Neuronal stem cell (in vitro differentiated cells): ENCODE measurements at regions not wholly inside any gene's neighbourhood (a gene's known extent, or its start where the extent isn't known, plus 50 kb on each side); places are given as distances from the start of the nearest gene placed in this dataset.

ENCODE experiments used
- DNase-seq: peaks from one replicate; pipeline ENCODE4 v3.0.0-alpha.2; 2013; ENCODE audit warnings: low spot score
- H2AFZ ChIP-seq: one replicate; pipeline ENCODE4 v1.6.1; 2013; ENCODE audit warnings: mild to moderate bottlenecking, low read length, inconsistent platforms
- H2AK5ac ChIP-seq: 2 replicates; pipeline ENCODE4 v1.6.1; 2013; ENCODE audit warnings: low read depth, mild to moderate bottlenecking, inconsistent platforms, low read length, moderate library complexity, mixed read lengths
- H2BK120ac ChIP-seq: 2 replicates; pipeline ENCODE4 v1.6.1; 2013; ENCODE audit warnings: low read depth, mild to moderate bottlenecking, inconsistent platforms, low read length, moderate library complexity, mixed read lengths
- H2BK12ac ChIP-seq: one replicate; pipeline ENCODE4 v1.6.1; 2013; ENCODE audit warnings: low read length, inconsistent platforms
- H2BK15ac ChIP-seq: 2 replicates; pipeline ENCODE4 v1.6.1; 2013; ENCODE audit warnings: mild to moderate bottlenecking, low read length, inconsistent platforms, mixed read lengths
- H2BK5ac ChIP-seq: one replicate; pipeline ENCODE4 v1.6.1; 2013; ENCODE audit warnings: inconsistent platforms, mild to moderate bottlenecking, low read length, moderate library complexity
- H3K14ac ChIP-seq: one replicate; pipeline ENCODE4 v1.6.1; 2013; ENCODE audit warnings: low read length, inconsistent platforms
- H3K18ac ChIP-seq: 2 replicates; pipeline ENCODE4 v1.6.1; 2013; ENCODE audit warnings: low read length, inconsistent platforms
- H3K23ac ChIP-seq: 2 replicates; pipeline ENCODE4 v1.6.1; 2013; ENCODE audit warnings: low read depth, mild to moderate bottlenecking, mixed read lengths, low read length, inconsistent platforms; ENCODE audit not compliant: poor library complexity
- H3K27ac ChIP-seq: replicated peaks from 3 replicates; pipeline ENCODE4 v1.5.1; 2013; ENCODE audit warnings: low read length, inconsistent platforms
- H3K27me3 ChIP-seq, 3 experiments: 2 replicates each; pipeline ENCODE4 v1.6.1; 2013; ENCODE audit warnings: low read length in 3 of 3, mild to moderate bottlenecking in 2 of 3, inconsistent platforms in 1 of 3, low read depth in 1 of 3, mixed read lengths in 1 of 3, moderate library complexity in 1 of 3; ENCODE audit not compliant: control insufficient read depth in 3 of 3, insufficient read depth in 3 of 3
- H3K36me3 ChIP-seq, 2 donors: replicated peaks in 1 of 2; 2 replicates each; pipeline ENCODE4 v1.6.1; 2013; ENCODE audit warnings: low read length in 2 of 2; ENCODE audit not compliant: control insufficient read depth in 2 of 2, insufficient read depth in 2 of 2
- H3K4ac ChIP-seq: 2 replicates; pipeline ENCODE4 v1.6.1; 2013; ENCODE audit warnings: inconsistent platforms, mild to moderate bottlenecking, low read length, moderate library complexity
- H3K4me1 ChIP-seq, 2 donors: 1 replicate in 1 of 2; 2 replicates in 1 of 2; pipeline ENCODE4 v1.6.1; 2013; ENCODE audit warnings: low read length in 2 of 2, low read depth in 1 of 2; ENCODE audit not compliant: control insufficient read depth in 2 of 2, insufficient read depth in 1 of 2
- H3K4me2 ChIP-seq: one replicate; pipeline ENCODE4 v1.6.1; 2013; ENCODE audit warnings: mild to moderate bottlenecking, low read length, inconsistent platforms; ENCODE audit not compliant: insufficient read depth, poor library complexity, severe bottlenecking
- H3K4me3 ChIP-seq, 2 donors: 2 replicates each; pipeline ENCODE4 v1.5.1; 2013; ENCODE audit warnings: low read length in 2 of 2, mild to moderate bottlenecking in 2 of 2, inconsistent platforms in 1 of 2, moderate library complexity in 1 of 2
- H3K79me1 ChIP-seq: one replicate; pipeline ENCODE4 v1.6.1; 2013; ENCODE audit warnings: low read depth, mild to moderate bottlenecking, inconsistent platforms, low read length, moderate library complexity
- H3K9ac ChIP-seq: one replicate; pipeline ENCODE4 v1.6.1; 2013; ENCODE audit warnings: mild to moderate bottlenecking, low read depth, low read length, inconsistent platforms; ENCODE audit not compliant: poor library complexity
- H3K9me3 ChIP-seq, 2 donors: replicated peaks in 1 of 2; 2 replicates each; pipeline versions ENCODE3 to v1.6.1; 2013; ENCODE audit warnings: low read length in 2 of 2, mild to moderate bottlenecking in 2 of 2, inconsistent platforms in 1 of 2, low read depth in 1 of 2, mixed read lengths in 1 of 2, moderate library complexity in 1 of 2; ENCODE audit not compliant: control insufficient read depth in 2 of 2, insufficient read depth in 1 of 2
- H4K8ac ChIP-seq: one replicate; pipeline ENCODE4 v1.6.1; 2013; ENCODE audit warnings: low read depth, mild to moderate bottlenecking, inconsistent platforms, low read length, moderate library complexity
- H4K91ac ChIP-seq: one replicate; pipeline ENCODE4 v1.6.1; 2013; ENCODE audit warnings: low read length, low read depth, mild to moderate bottlenecking, inconsistent platforms; ENCODE audit not compliant: poor library complexity
- WGBS, 2 donors: extraction: QIAGEN DNeasy Blood & Tissue Kit; methylation state at CpG; one replicate each; pipeline ENCODE4 v1.1.7; 2013; ENCODE audit warnings: missing lambda C conversion rate in 2 of 2, mixed read lengths in 1 of 2; ENCODE audit not compliant: insufficient read length in 2 of 2, insufficient replicate concordance in 1 of 2; ENCODE audit errors: extremely low coverage in 2 of 2; 5-methylcytosine and 5-hydroxymethylcytosine counted together

- Histone ChIP-seq H2BK120ac (no peak overlapping the region), H3K9me3 (peaks cover 0 to 1% of the 10 kb centered on the region in 2 donors), H3K27me3 (no peaks in the 10 kb centered on the region), H2AK5ac (peak overlapping the region; percentile 39), H3K4me3 (no peak overlapping the region), H2BK5ac (no peak overlapping the region), H2BK12ac (no peak overlapping the region), H4K8ac (no peak overlapping the region), H2AFZ (no peak overlapping the region), H2BK15ac (no peak overlapping the region), H3K23ac (no peak overlapping the region), H4K91ac (no peak overlapping the region), H3K9ac (no peak overlapping the region), H3K4me2 (no peak overlapping the region), H3K27ac (no peak overlapping the region), H3K4me1 (no peaks in the 10 kb centered on the region), H3K4ac (no peak overlapping the region), H3K36me3 (no peaks in the 10 kb centered on the region), H3K79me1 (no peaks in the 10 kb centered on the region), H3K18ac (no peak overlapping the region), H3K14ac (no peak overlapping the region)
- WGBS, 2 donors, result no CpG with 5 or more reads among the region's 10 CpGs
- DNase-seq, result no peak
Measured at GRCh38 chr2:2940061-2940460, 437.6 kb downstream of the EIPR1 start.

- H4K8ac ChIP-seq, result no peak overlapping the region
- no CpG with 5 or more reads among the region's 13 CpGs for WGBS, 2 donors
Measured at GRCh38 chr2:2939078-2939795, 438.4 kb downstream of the EIPR1 start.

GRCh38 chr2:2938481-2938880 lies 439.1 kb downstream of the EIPR1 start:
- no peak overlapping the region for H3K4ac ChIP-seq
- no peak overlapping the region for H3K27ac ChIP-seq
- H4K8ac ChIP-seq, result no peak overlapping the region
- H2BK15ac ChIP-seq, result no peak overlapping the region
- peak overlapping the region; percentile 18 for H2AK5ac ChIP-seq
- no peak overlapping the region for H2AFZ ChIP-seq
- peak overlapping the region; percentile 51 for H3K18ac ChIP-seq
- no peak overlapping the region for H2BK120ac ChIP-seq
- H2BK5ac ChIP-seq, result no peak overlapping the region
- no peak overlapping the region for H3K4me3 ChIP-seq
- H4K91ac ChIP-seq, result no peak overlapping the region
- WGBS, 2 donors, result no CpG with 5 or more reads among the region's 14 CpGs
- peaks cover 0 to 1% of the 10 kb centered on the region in 2 donors for H3K9me3 ChIP-seq
- peaks cover 0 to 2% (median 0%) of the 10 kb centered on the region in 3 experiments for H3K27me3 ChIP-seq
- no peaks in the 10 kb centered on the region for H3K79me1 ChIP-seq
- no peaks in the 10 kb centered on the region for H3K36me3 ChIP-seq
- no peak overlapping the region for H3K4me2 ChIP-seq
- no peak overlapping the region for H3K14ac ChIP-seq
- H2BK12ac ChIP-seq, result no peak overlapping the region
- peaks cover under 1 to 12% of the 10 kb centered on the region in 2 donors for H3K4me1 ChIP-seq
- no peak overlapping the region for H3K23ac ChIP-seq
- no peak for DNase-seq
- no peak overlapping the region for H3K9ac ChIP-seq

More at GRCh38 chr2:2939078-2939795, 438.4 kb downstream of the EIPR1 start:
- Histone ChIP-seq H3K27ac (no peak overlapping the region), H2AFZ (no peak overlapping the region), H3K4me1 (peaks cover 0 to 4% of the 10 kb centered on the region in 2 donors), H2BK120ac (no peak overlapping the region), H3K79me1 (no peaks in the 10 kb centered on the region), H3K4me2 (no peak overlapping the region), H3K4me3 (no peak overlapping the region), H2BK15ac (no peak overlapping the region), H3K27me3 (no peaks in the 10 kb centered on the region), H3K36me3 (no peaks in the 10 kb centered on the region), H2BK12ac (no peak overlapping the region), H3K9me3 (peaks cover 0 to 1% of the 10 kb centered on the region in 2 donors), H3K14ac (no peak overlapping the region), H3K23ac (no peak overlapping the region), H3K9ac (no peak overlapping the region), H2BK5ac (no peak overlapping the region), H3K4ac (no peak overlapping the region), H4K91ac (no peak overlapping the region), H3K18ac (no peak overlapping the region), H2AK5ac (peak overlapping the region; percentile 22)
- no peak for DNase-seq

GRCh38 chr2:2935445-2936149 lies 442.0 kb downstream of the EIPR1 start:
- peak overlapping the region; percentile 4 for H3K18ac ChIP-seq
- no peak overlapping the region for H4K91ac ChIP-seq
- WGBS, 2 donors, result no CpG with 5 or more reads among the region's 26 CpGs
- H4K8ac ChIP-seq, result no peak overlapping the region
- no peak overlapping the region for H2BK5ac ChIP-seq
- no peak overlapping the region for H2AK5ac ChIP-seq
- no peak overlapping the region for H2BK15ac ChIP-seq
- DNase-seq, result no peak
- H2AFZ ChIP-seq, result no peak overlapping the region
- H3K36me3 ChIP-seq, result no peaks in the 10 kb centered on the region
- H3K23ac ChIP-seq, result no peak overlapping the region
- H3K27ac ChIP-seq, result no peak overlapping the region
- H3K4ac ChIP-seq, result no peak overlapping the region
- peak overlapping the region; percentile 1 for H2BK120ac ChIP-seq
- peaks cover 3% of the 10 kb centered on the region for H3K79me1 ChIP-seq
- no peak overlapping the region for H2BK12ac ChIP-seq
- no peak overlapping the region for H3K14ac ChIP-seq
- no peak overlapping the region for H3K9ac ChIP-seq
- H3K27me3 ChIP-seq, result peaks cover 0 to 4% (median 2%) of the 10 kb centered on the region in 3 experiments
- no peak overlapping the region for H3K4me3 ChIP-seq
- no peak overlapping the region for H3K4me2 ChIP-seq
- peaks cover 0 to 4% of the 10 kb centered on the region in 2 donors for H3K9me3 ChIP-seq
- H3K4me1 ChIP-seq, result peaks cover 2 to 17% of the 10 kb centered on the region in 2 donors
